K562 (cell line): ENCODE measurements at regions not wholly inside any gene's neighbourhood (a gene's known extent, or its start where the extent isn't known, plus 50 kb on each side); places are given as distances from the start of the nearest gene placed in this dataset.

Source experiments
- ATAC-seq: fragments of 200-7000 bp; cut with Tn5 transposase; 3 replicates; pipeline ENCODE4 v1.9.1; 2020; ENCODE audit warnings: moderate library complexity
- BruUV-seq: library from RNA; stranded (reverse); fragments of 400-500 nt; replicated peaks from 2 replicates; lab custom pipeline; 2021; lab: Mats Ljungman, UMichigan
- CTCF ChIA-PET: fragments of 300-600 bp; formaldehyde crosslinking; extraction: SDS; loops from one replicate; lab custom pipeline; 2021; ENCODE audit warnings: low intra/inter-chr PET ratio; lab: Yijun Ruan, JAX
- POLR2A ChIA-PET: fragments of 300-600, 350-650 bp; sonication (Branson Sonifier 250); formaldehyde crosslinking; extraction: SDS; loops from one replicate; lab custom pipeline; 2021; ENCODE audit warnings: antibody characterized with exemption, inconsistent platforms; lab: Yijun Ruan, JAX
- DNase-seq, 4 experiments: peaks; one replicate each; pipeline versions ENCODE4 v3.0.0 to v3.0.0-alpha.2; 2011 to 2018; ENCODE audit warnings: low spot score in 3 of 4, mixed read lengths in 3 of 4; ENCODE audit errors: extremely low read depth in 1 of 4
- FAIRE-seq: peaks from 2 replicates; lab custom pipeline; 2011; peaks lifted over from hg19 to GRCh38; lab: Jason Lieb, UNC
- H2AFZ ChIP-seq: 2 replicates; pipeline ENCODE4 v1.6.0; 2011; ENCODE audit warnings: low read depth, low read length, control low read depth, inconsistent platforms
- H3K27ac ChIP-seq: fragments of 200-600 bp; 3 replicates; pipeline ENCODE4 v1.8.0; 2011; ENCODE audit warnings: low read depth, mild to moderate bottlenecking, control low read depth, inconsistent platforms, low read length, moderate library complexity, mixed read lengths; ENCODE audit errors: extremely low read depth
- H3K27me3 ChIP-seq, 2 experiments: fragments of 300-600 bp in 1 of 2; 2 replicates in 1 of 2; 3 replicates in 1 of 2; pipeline versions ENCODE4 v1.6.0 to v1.8.0; 2011; ENCODE audit warnings: inconsistent platforms in 2 of 2, low read length in 2 of 2, mild to moderate bottlenecking in 1 of 2, mixed read lengths in 1 of 2, moderate library complexity in 1 of 2; ENCODE audit not compliant: control insufficient read depth in 2 of 2, insufficient read depth in 2 of 2
- H3K36me3 ChIP-seq: fragments of 300-600 bp; 3 replicates; pipeline ENCODE4 v1.8.0; 2011; ENCODE audit warnings: mild to moderate bottlenecking, low read length, inconsistent platforms; ENCODE audit not compliant: control insufficient read depth, insufficient read depth
- H3K4me1 ChIP-seq, 2 experiments: fragments of 200-600 bp in 1 of 2; replicated peaks in 1 of 2; 2 replicates in 1 of 2; 3 replicates in 1 of 2; pipeline versions ENCODE4 v1.5.1 to v1.8.0; 2011; ENCODE audit warnings: inconsistent platforms in 2 of 2, low read length in 2 of 2, mild to moderate bottlenecking in 1 of 2, mixed read lengths in 1 of 2, moderate library complexity in 1 of 2; ENCODE audit not compliant: control insufficient read depth in 2 of 2, insufficient read depth in 2 of 2
- H3K4me2 ChIP-seq: 2 replicates; pipeline ENCODE4 v1.6.1; 2011; ENCODE audit warnings: low read length, control low read depth, inconsistent platforms, mixed read lengths; ENCODE audit not compliant: insufficient read depth
- H3K4me3 ChIP-seq: fragments of 200-600 bp; sonication (generic), shearing (Covaris generic); 2 replicates; pipeline ENCODE4 v1.5.1; 2016; ENCODE audit warnings: control low read depth, inconsistent platforms
- H3K79me2 ChIP-seq: fragments of 200-600 bp; 3 replicates; pipeline ENCODE4 v1.8.0; 2011; ENCODE audit warnings: low read length, inconsistent platforms; ENCODE audit not compliant: control insufficient read depth, insufficient read depth
- H3K9ac ChIP-seq, 2 experiments: 2 replicates each; pipeline versions ENCODE4 v1.6.0 to v1.6.1; 2011; ENCODE audit warnings: low read depth in 2 of 2, low read length in 2 of 2, control low read depth in 1 of 2, inconsistent platforms in 1 of 2, mild to moderate bottlenecking in 1 of 2, mixed read lengths in 1 of 2; ENCODE audit not compliant: insufficient read depth in 1 of 2
- H3K9me1 ChIP-seq: one replicate; pipeline ENCODE4 v1.6.0; 2011; ENCODE audit warnings: inconsistent platforms, mild to moderate bottlenecking, low read length, moderate library complexity; ENCODE audit not compliant: control insufficient read depth, insufficient read depth
- H3K9me3 ChIP-seq: replicated peaks from 2 replicates; pipeline ENCODE4 v1.5.1; 2011; ENCODE audit warnings: low read depth, low read length, inconsistent platforms; ENCODE audit not compliant: control insufficient read depth, insufficient read depth
- H4K20me1 ChIP-seq: replicated peaks from 2 replicates; pipeline ENCODE4 v1.6.1; 2011; ENCODE audit warnings: low read length, inconsistent platforms, mixed read lengths; ENCODE audit not compliant: control insufficient read depth, insufficient read depth
- ELF4 ChIP-seq: fragments of 450-650 bp; formaldehyde crosslinking; IDR thresholded peaks from 2 replicates; pipeline ENCODE4 v1.4.0; 2022; ENCODE audit warnings: missing genetic modification characterization
- FOXM1 ChIP-seq, 2 experiments: fragments of 450-650 bp in 1 of 2; sonication (generic) in 1 of 2; formaldehyde crosslinking in 1 of 2; IDR thresholded peaks; 2 replicates each; pipeline versions ENCODE4 v1.6.1 to v1.9.0; 2017 to 2022; ENCODE audit warnings: low read depth in 2 of 2, mild to moderate bottlenecking in 2 of 2, missing genetic modification reagents in 1 of 2, moderate library complexity in 1 of 2
- KLF1 ChIP-seq: fragments of 450-650 bp; IDR thresholded peaks from 2 replicates; pipeline ENCODE4 v1.6.1; 2016; ENCODE audit warnings: missing genetic modification characterization, missing compliant biosample characterization
- KLF16 ChIP-seq: IDR thresholded peaks from 2 replicates; pipeline ENCODE4 v1.6.1; 2016; ENCODE audit warnings: antibody characterized with exemption
- MTA3 ChIP-seq: fragments of 450-650 bp; formaldehyde crosslinking; IDR thresholded peaks from 2 replicates; pipeline ENCODE4 v1.6.1; 2017; ENCODE audit warnings: mild to moderate bottlenecking, borderline replicate concordance
- MTF1 ChIP-seq: fragments of 250-450 bp; sonication (Bioruptor Pico); IDR thresholded peaks from 2 replicates; pipeline ENCODE4 v1.9.0; 2021; ENCODE audit warnings: moderate library complexity, mild to moderate bottlenecking, inconsistent platforms, borderline replicate concordance
- NCOA4 ChIP-seq: fragments of 450-650 bp; IDR thresholded peaks from 2 replicates; pipeline ENCODE4 v1.6.1; 2018; ENCODE audit warnings: mild to moderate bottlenecking; ENCODE audit not compliant: partially characterized antibody
- RBM34 ChIP-seq: fragments of 200-400 bp; formaldehyde crosslinking; IDR thresholded peaks from 2 replicates; pipeline ENCODE4 v1.6.1; 2018; ENCODE audit warnings: low read length, borderline replicate concordance; ENCODE audit not compliant: insufficient read depth
- XRCC4 ChIP-seq: IDR thresholded peaks from one replicate; pipeline ENCODE4 v1.6.1; 2011; ENCODE audit not compliant: insufficient read depth, insufficient read length; ENCODE audit errors: extremely low read depth
- ZNF444 ChIP-seq: fragments of 250-450 bp; sonication (Bioruptor Pico); IDR thresholded peaks from 2 replicates; pipeline ENCODE4 v1.4.0; 2020; ENCODE audit warnings: mild to moderate bottlenecking, moderate library complexity
- WGBS: fragments of 100-300 bp; shearing (Covaris generic); methylation state at CpG from one replicate; pipeline ENCODE4 v1.1.6; 2016; ENCODE audit warnings: low coverage, mixed read lengths; ENCODE audit not compliant: insufficient coverage; ENCODE audit errors: missing lambda C conversion rate; 5-methylcytosine and 5-hydroxymethylcytosine counted together
- in situ Hi-C: fragments of 300-500 bp; cut with MboI; formaldehyde crosslinking; loops from 4 replicates; pipeline ENCODE4 v1.15.0; 2018; ENCODE audit warnings: inconsistent platforms, mixed read lengths
- intact Hi-C: fragments of 100-400 bp; cut with micrococcal nuclease; formaldehyde crosslinking; loops from 2 replicates; pipeline ENCODE4 v1.14.2; 2022
- TF ChIP-seq, protein P1 (sequence below): sonication (generic); formaldehyde crosslinking; IDR thresholded peaks from 2 replicates; pipeline ENCODE4 v1.8.0; 2023; ENCODE audit warnings: missing genetic modification reagents, mild to moderate bottlenecking, borderline replicate concordance
- TF ChIP-seq, protein P2 (sequence below): fragments of 450-650 bp; IDR thresholded peaks from 2 replicates; pipeline ENCODE4 v1.6.1; 2016; ENCODE audit warnings: borderline replicate concordance
- TF ChIP-seq, protein P3 (sequence below): fragments of 450-650 bp; IDR thresholded peaks from 2 replicates; pipeline ENCODE4 v1.6.1; 2017; ENCODE audit warnings: antibody characterized with exemption

DNA sequence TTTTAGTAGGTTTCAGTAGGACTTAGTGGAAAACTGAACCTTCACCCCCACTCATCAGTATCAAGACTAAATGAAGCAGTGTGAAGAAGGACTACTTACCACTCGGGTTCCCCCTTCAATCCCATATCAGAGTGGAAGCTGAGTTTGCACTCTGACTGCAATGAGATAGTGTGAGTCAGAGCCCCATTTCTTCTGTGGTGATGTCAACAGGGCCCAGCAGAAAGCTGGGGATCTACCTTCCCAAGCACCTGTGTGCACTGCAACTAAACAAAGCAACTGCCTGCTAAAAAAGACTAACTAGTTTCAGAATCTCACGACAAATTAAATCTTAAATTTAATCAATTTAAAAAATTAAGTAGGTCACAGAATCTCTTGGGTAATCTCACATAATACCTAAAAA, 1837.0 kb upstream of the PCDH7 start (continued):
- TF ChIP-seq, protein P1, sequence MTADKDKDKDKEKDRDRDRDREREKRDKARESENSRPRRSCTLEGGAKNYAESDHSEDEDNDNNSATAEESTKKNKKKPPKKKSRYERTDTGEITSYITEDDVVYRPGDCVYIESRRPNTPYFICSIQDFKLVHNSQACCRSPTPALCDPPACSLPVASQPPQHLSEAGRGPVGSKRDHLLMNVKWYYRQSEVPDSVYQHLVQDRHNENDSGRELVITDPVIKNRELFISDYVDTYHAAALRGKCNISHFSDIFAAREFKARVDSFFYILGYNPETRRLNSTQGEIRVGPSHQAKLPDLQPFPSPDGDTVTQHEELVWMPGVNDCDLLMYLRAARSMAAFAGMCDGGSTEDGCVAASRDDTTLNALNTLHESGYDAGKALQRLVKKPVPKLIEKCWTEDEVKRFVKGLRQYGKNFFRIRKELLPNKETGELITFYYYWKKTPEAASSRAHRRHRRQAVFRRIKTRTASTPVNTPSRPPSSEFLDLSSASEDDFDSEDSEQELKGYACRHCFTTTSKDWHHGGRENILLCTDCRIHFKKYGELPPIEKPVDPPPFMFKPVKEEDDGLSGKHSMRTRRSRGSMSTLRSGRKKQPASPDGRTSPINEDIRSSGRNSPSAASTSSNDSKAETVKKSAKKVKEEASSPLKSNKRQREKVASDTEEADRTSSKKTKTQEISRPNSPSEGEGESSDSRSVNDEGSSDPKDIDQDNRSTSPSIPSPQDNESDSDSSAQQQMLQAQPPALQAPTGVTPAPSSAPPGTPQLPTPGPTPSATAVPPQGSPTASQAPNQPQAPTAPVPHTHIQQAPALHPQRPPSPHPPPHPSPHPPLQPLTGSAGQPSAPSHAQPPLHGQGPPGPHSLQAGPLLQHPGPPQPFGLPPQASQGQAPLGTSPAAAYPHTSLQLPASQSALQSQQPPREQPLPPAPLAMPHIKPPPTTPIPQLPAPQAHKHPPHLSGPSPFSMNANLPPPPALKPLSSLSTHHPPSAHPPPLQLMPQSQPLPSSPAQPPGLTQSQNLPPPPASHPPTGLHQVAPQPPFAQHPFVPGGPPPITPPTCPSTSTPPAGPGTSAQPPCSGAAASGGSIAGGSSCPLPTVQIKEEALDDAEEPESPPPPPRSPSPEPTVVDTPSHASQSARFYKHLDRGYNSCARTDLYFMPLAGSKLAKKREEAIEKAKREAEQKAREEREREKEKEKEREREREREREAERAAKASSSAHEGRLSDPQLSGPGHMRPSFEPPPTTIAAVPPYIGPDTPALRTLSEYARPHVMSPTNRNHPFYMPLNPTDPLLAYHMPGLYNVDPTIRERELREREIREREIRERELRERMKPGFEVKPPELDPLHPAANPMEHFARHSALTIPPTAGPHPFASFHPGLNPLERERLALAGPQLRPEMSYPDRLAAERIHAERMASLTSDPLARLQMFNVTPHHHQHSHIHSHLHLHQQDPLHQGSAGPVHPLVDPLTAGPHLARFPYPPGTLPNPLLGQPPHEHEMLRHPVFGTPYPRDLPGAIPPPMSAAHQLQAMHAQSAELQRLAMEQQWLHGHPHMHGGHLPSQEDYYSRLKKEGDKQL (CRISPR knock-in tag), result no peak
- no peak for TF ChIP-seq NCOA4

- ATAC-seq, result no peak
- H3K9ac ChIP-seq, result no peak overlapping the region
- no TSS peak for BruUV-seq
- in situ Hi-C loops, result no loop called here
- no peaks in the 10 kb centered on the region for H4K20me1 ChIP-seq
- ChIA-PET CTCF (no interaction called here), POLR2A (no interaction called here)
- H3K9me1 ChIP-seq, result no peaks in the 10 kb centered on the region
- H3K4me3 ChIP-seq, result no peak overlapping the region
- no peaks in the 10 kb centered on the region for H3K9me3 ChIP-seq
- no peak for FAIRE-seq
- H3K27me3 ChIP-seq, result no peaks in the 10 kb centered on the region
- no peaks in the 10 kb centered on the region for H3K36me3 ChIP-seq
- H3K27ac ChIP-seq, result no peak overlapping the region
- intact Hi-C loops, result no loop called here
- no peak for DNase-seq
- H2AFZ ChIP-seq, result no peak overlapping the region
- no peak overlapping the region for H3K4me2 ChIP-seq
- no peaks in the 10 kb centered on the region for H3K4me1 ChIP-seq
- 0% methylated on average over 4 of the region's 4 CpGs for WGBS
- no peaks in the 10 kb centered on the region for H3K79me2 ChIP-seq
- no peak for TF ChIP-seq KLF1
- TF ChIP-seq KLF16, result no peak
- no peak for TF ChIP-seq ELF4 (CRISPR knock-in tag)
- no peak for TF ChIP-seq FOXM1 (IDR thresholded peaks at IDR 0.05; ENCODE audit: low read depth)
- no peak for TF ChIP-seq FOXM1 (CRISPR knock-in tag; IDR thresholded peaks at IDR 0.05; ENCODE audit: low read depth)
- TF ChIP-seq, protein P2, sequence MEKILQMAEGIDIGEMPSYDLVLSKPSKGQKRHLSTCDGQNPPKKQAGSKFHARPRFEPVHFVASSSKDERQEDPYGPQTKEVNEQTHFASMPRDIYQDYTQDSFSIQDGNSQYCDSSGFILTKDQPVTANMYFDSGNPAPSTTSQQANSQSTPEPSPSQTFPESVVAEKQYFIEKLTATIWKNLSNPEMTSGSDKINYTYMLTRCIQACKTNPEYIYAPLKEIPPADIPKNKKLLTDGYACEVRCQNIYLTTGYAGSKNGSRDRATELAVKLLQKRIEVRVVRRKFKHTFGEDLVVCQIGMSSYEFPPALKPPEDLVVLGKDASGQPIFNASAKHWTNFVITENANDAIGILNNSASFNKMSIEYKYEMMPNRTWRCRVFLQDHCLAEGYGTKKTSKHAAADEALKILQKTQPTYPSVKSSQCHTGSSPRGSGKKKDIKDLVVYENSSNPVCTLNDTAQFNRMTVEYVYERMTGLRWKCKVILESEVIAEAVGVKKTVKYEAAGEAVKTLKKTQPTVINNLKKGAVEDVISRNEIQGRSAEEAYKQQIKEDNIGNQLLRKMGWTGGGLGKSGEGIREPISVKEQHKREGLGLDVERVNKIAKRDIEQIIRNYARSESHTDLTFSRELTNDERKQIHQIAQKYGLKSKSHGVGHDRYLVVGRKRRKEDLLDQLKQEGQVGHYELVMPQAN, result no peak
- TF ChIP-seq MTF1 (CRISPR knock-in tag), result no peak
- TF ChIP-seq, protein P3, sequence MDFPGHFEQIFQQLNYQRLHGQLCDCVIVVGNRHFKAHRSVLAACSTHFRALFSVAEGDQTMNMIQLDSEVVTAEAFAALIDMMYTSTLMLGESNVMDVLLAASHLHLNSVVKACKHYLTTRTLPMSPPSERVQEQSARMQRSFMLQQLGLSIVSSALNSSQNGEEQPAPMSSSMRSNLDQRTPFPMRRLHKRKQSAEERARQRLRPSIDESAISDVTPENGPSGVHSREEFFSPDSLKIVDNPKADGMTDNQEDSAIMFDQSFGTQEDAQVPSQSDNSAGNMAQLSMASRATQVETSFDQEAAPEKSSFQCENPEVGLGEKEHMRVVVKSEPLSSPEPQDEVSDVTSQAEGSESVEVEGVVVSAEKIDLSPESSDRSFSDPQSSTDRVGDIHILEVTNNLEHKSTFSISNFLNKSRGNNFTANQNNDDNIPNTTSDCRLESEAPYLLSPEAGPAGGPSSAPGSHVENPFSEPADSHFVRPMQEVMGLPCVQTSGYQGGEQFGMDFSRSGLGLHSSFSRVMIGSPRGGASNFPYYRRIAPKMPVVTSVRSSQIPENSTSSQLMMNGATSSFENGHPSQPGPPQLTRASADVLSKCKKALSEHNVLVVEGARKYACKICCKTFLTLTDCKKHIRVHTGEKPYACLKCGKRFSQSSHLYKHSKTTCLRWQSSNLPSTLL, result no peak
- no peak for TF ChIP-seq ZNF444 (CRISPR knock-in tag)
- no peak for TF ChIP-seq MTA3
- TF ChIP-seq XRCC4, result no peak
- TF ChIP-seq RBM34, result no peak
These were observed 1833.2 kb upstream of the PCDH7 start for GRCh38 chr4:28886934-28887333.
